ENCODE measurements at regions not wholly inside any gene's neighbourhood (a gene's known extent, or its start where the extent isn't known, plus 50 kb on each side); places are given as distances from the start of the nearest gene placed in this dataset.

DNA sequence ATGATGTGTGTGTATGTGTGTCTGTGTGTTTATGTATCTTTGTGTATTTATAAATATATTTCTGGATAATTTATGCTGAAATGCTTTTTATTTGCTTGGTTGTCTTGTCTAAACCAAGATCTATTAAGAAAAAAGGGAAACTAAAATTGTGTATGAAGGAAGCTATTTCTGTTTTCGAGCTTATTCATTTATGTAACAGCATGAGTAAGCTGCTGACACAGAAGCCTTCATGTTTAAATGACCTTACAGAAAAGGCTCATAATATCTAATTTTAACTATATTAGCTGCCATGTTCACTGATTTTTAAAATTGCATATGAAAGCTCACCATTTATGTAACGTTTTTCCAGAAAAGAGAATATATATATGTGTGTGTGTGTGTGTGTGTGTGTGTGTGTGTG, 392.8 kb downstream of the PTH2R start:
- DNase-seq (ENCODE audit: low read depth in 1 of 2, low spot score in 2 of 2) = no peak
- Histone ChIP-seq H3K79me1 (ENCODE audit: low read depth, low read length) (no peaks in the 10 kb centered on the region), H4K91ac (replicated peaks; ENCODE audit: insufficient read length, low read length) (no peak overlapping the region), H3K18ac (ENCODE audit: extremely low read depth, low read length) (no peak overlapping the region), H2AK5ac (ENCODE audit: low read depth, low read length) (no peak overlapping the region), H3K36me3 (ENCODE audit: control insufficient read depth in 2 of 4, insufficient read depth in 4 of 4, low read length in 3 of 4) (no peaks in the 10 kb centered on the region), H3K14ac (ENCODE audit: insufficient read length) (no peak overlapping the region), H2BK5ac (ENCODE audit: low read depth, low read length) (no peak overlapping the region), H3K79me2 (ENCODE audit: control insufficient read depth in 1 of 2, insufficient read depth in 2 of 2, low read length in 2 of 2) (no peaks in the 10 kb centered on the region), H3K4me1 (replicated peaks in 1 of 4; ENCODE audit: control insufficient read depth in 3 of 4, insufficient read depth in 4 of 4, low read length in 3 of 4) (0 out of 7 replicates have a peak, but pooled peaks cover 0 to 2% (median 0%) of the 10 kb centered on the region in 4 experiments), H3K23ac (ENCODE audit: insufficient read length) (no peak overlapping the region), H3K27me3 (replicated peaks in 1 of 4; ENCODE audit: control insufficient read depth in 3 of 4, extremely low read depth in 1 of 4, insufficient read depth in 3 of 4, low read length in 3 of 4) (no peaks in the 10 kb centered on the region), H3K9me3 (ENCODE audit: insufficient read depth in 2 of 2, low read depth in 1 of 2, low read length in 1 of 2) (peaks cover 0 to 4% of the 10 kb centered on the region in 2 experiments; a peak in 1 of 4 replicates), H3K56ac (replicated peaks; ENCODE audit: insufficient read length, low read depth, low read length) (no peak overlapping the region), H2BK15ac (ENCODE audit: low read length) (no peak overlapping the region), H2BK120ac (replicated peaks; ENCODE audit: low read depth, low read length) (no peak overlapping the region), H3K4ac (replicated peaks; ENCODE audit: insufficient read length, low read depth, low read length) (no peak overlapping the region), H4K5ac (ENCODE audit: insufficient read length, low read depth, low read length) (no peak overlapping the region), H3K4me2 (ENCODE audit: insufficient read depth in 1 of 2, low read depth in 2 of 2, low read length in 2 of 2) (no peak overlapping the region), H3K9ac (replicated peaks in 1 of 4; ENCODE audit: extremely low read depth in 1 of 4, low read depth in 3 of 4, low read length in 3 of 4) (no peak overlapping the region), H3K23me2 (ENCODE audit: low read depth, low read length) (no peaks in the 10 kb centered on the region), H3K4me3 (ENCODE audit: extremely low read depth in 1 of 4, insufficient read depth in 2 of 4, low read depth in 3 of 4, low read length in 4 of 4) (no peak overlapping the region), H4K8ac (ENCODE audit: extremely low read depth, insufficient read depth, low read length) (no peak overlapping the region), H4K20me1 (replicated peaks in 1 of 2; ENCODE audit: control insufficient read depth in 1 of 2, insufficient read depth in 2 of 2, low read length in 2 of 2) (no peaks in the 10 kb centered on the region), H2AFZ (ENCODE audit: low read length) (no peak overlapping the region), H2BK20ac (ENCODE audit: low read length) (no peak overlapping the region), H3K27ac (ENCODE audit: low read depth, low read length) (no peak overlapping the region), H2BK12ac (ENCODE audit: low read depth, low read length) (no peak overlapping the region)
- POLR2A ChIA-PET (ENCODE audit: partially characterized antibody) = no interaction called here
- no peak for FAIRE-seq
- CTCF ChIA-PET (ENCODE audit: partially characterized antibody) = interaction anchor here (1.2 kb wide), 1 partner anchor 9 kb away, joined by 3 read pairs; no protein-coding TSS in a partner anchor
- 88% methylated on average over 2 of the region's 2 CpGs; no CpG with 5 or more reads in 1 of the 2 experiments for WGBS, 2 experiments (ENCODE audit: extremely low coverage in 1 of 2, insufficient coverage in 1 of 2, insufficient read length in 1 of 2, insufficient replicate concordance in 2 of 2, low coverage in 1 of 2, low lambda C conversion rate in 2 of 2, missing lambda C conversion rate in 1 of 2)
- TF ChIP-seq, protein P1, sequence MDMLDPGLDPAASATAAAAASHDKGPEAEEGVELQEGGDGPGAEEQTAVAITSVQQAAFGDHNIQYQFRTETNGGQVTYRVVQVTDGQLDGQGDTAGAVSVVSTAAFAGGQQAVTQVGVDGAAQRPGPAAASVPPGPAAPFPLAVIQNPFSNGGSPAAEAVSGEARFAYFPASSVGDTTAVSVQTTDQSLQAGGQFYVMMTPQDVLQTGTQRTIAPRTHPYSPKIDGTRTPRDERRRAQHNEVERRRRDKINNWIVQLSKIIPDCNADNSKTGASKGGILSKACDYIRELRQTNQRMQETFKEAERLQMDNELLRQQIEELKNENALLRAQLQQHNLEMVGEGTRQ (IDR thresholded peaks at IDR 0.05; ENCODE audit: low read length) = no peak
- no peak for TF ChIP-seq CBX5 (IDR thresholded peaks at IDR 0.05; ENCODE audit: low read depth, low read length)
- TF ChIP-seq EZH2 (IDR thresholded peaks at IDR 0.05; ENCODE audit: low read depth, low read length, severe bottlenecking) = no peak
- TF ChIP-seq, protein P2, sequence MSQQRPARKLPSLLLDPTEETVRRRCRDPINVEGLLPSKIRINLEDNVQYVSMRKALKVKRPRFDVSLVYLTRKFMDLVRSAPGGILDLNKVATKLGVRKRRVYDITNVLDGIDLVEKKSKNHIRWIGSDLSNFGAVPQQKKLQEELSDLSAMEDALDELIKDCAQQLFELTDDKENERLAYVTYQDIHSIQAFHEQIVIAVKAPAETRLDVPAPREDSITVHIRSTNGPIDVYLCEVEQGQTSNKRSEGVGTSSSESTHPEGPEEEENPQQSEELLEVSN (IDR thresholded peaks at IDR 0.05) = no peak
- TF ChIP-seq, protein P3, sequence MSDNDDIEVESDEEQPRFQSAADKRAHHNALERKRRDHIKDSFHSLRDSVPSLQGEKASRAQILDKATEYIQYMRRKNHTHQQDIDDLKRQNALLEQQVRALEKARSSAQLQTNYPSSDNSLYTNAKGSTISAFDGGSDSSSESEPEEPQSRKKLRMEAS (IDR thresholded peaks at IDR 0.05) = no peak
- no peak for TF ChIP-seq KDM1A (IDR thresholded peaks at IDR 0.05; ENCODE audit: borderline replicate concordance, low read length)
- no peak for TF ChIP-seq YY1 (IDR thresholded peaks at IDR 0.05; ENCODE audit: low read depth, low read length)
- no peak for TF ChIP-seq GTF2F1 (IDR thresholded peaks at IDR 0.05; ENCODE audit: borderline replicate concordance, low read depth, low read length)
- TF ChIP-seq CHD2 (IDR thresholded peaks at IDR 0.05; ENCODE audit: low read length) = no peak
- TF ChIP-seq ASH2L (IDR thresholded peaks at IDR 0.05; ENCODE audit: low read length) = no peak
